ENCODE measurements at regions not wholly inside any gene's neighbourhood (a gene's known extent, or its start where the extent isn't known, plus 50 kb on each side); places are given as distances from the start of the nearest gene placed in this dataset.

DNA sequence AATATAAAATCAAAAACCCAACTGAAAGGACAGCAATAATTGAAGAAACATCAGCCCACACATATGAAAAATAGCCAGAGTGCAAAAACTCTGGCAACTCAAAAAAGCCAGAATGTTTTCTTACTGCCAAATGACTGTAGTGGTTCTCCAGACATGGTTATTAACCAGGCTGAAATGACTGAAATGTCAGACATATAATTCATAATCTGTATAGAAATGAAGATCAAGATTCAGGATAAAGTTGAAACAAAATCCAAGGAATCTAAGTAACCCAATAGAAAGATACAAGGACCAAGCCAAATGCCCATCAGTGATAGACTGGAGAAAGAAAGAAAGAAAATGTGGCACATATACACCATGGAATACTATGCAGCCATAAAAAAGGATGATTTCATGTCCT, 553.3 kb upstream of the KLHL4 start:
- TF ChIP-seq, protein P1, sequence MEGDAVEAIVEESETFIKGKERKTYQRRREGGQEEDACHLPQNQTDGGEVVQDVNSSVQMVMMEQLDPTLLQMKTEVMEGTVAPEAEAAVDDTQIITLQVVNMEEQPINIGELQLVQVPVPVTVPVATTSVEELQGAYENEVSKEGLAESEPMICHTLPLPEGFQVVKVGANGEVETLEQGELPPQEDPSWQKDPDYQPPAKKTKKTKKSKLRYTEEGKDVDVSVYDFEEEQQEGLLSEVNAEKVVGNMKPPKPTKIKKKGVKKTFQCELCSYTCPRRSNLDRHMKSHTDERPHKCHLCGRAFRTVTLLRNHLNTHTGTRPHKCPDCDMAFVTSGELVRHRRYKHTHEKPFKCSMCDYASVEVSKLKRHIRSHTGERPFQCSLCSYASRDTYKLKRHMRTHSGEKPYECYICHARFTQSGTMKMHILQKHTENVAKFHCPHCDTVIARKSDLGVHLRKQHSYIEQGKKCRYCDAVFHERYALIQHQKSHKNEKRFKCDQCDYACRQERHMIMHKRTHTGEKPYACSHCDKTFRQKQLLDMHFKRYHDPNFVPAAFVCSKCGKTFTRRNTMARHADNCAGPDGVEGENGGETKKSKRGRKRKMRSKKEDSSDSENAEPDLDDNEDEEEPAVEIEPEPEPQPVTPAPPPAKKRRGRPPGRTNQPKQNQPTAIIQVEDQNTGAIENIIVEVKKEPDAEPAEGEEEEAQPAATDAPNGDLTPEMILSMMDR (IDR thresholded peaks at IDR 0.05) = no peak
- TF ChIP-seq POLR2A (IDR thresholded peaks at IDR 0.05) = no peak
